HG02798 (cell line): ENCODE measurements at regions not wholly inside any gene's neighbourhood (a gene's known extent, or its start where the extent isn't known, plus 50 kb on each side); places are given as distances from the start of the nearest gene placed in this dataset.

Source experiments
- ATAC-seq: cut with Tn5 transposase; IDR thresholded peaks from one replicate; pipeline ENCODE4 v1.9.1; 2021; ENCODE audit warnings: mild to moderate bottlenecking; ENCODE audit not compliant: unreplicated experiment, poor library complexity

GRCh38 chr13:108018371-108018870 lies 196.9 kb downstream of the LIG4 start:
- no peak for ATAC-seq

- ATAC-seq, result no peak
These were observed 208.7 kb downstream of the LIG4 start for GRCh38 chr13:108006619-108007018.

GRCh38 chr13:108005231-108005630 lies 210.1 kb downstream of the LIG4 start:
- no peak for ATAC-seq

- ATAC-seq, result no peak
These were observed 211.7 kb downstream of the LIG4 start for GRCh38 chr13:108003626-108004025.

GRCh38 chr13:108000998-108001397 lies 214.3 kb downstream of the LIG4 start:
- ATAC-seq, result no peak

GRCh38 chr13:107999751-108000150 lies 215.6 kb downstream of the LIG4 start:
- no peak for ATAC-seq

- no peak for ATAC-seq
These were observed 221.2 kb downstream of the LIG4 start for GRCh38 chr13:107994137-107994536.

- no peak for ATAC-seq
These were observed 221.9 kb downstream of the LIG4 start for GRCh38 chr13:107993239-107993949.

- ATAC-seq, result no peak
These were observed 222.8 kb downstream of the LIG4 start for GRCh38 chr13:107992542-107992941.

GRCh38 chr13:107977071-107977574 lies 238.2 kb downstream of the LIG4 start:
- ATAC-seq, result no peak

- no peak for ATAC-seq
These were observed 238.7 kb downstream of the LIG4 start for GRCh38 chr13:107976628-107977027.

GRCh38 chr13:107974409-107974808 lies 240.9 kb downstream of the LIG4 start:
- ATAC-seq, result no peak

GRCh38 chr13:107969546-107969945 lies 245.8 kb downstream of the LIG4 start:
- ATAC-seq, result no peak

GRCh38 chr13:107968470-107968869 lies 246.9 kb downstream of the LIG4 start:
- no peak for ATAC-seq

- no peak for ATAC-seq
These were observed 250.9 kb downstream of the LIG4 start for GRCh38 chr13:107964395-107964794.

- no peak for ATAC-seq
These were observed 253.3 kb downstream of the LIG4 start for GRCh38 chr13:107961849-107962608.

GRCh38 chr13:107960301-107960700 lies 255.0 kb downstream of the LIG4 start:
- ATAC-seq, result no peak

- ATAC-seq, result no peak
These were observed 258.4 kb downstream of the LIG4 start for GRCh38 chr13:107956889-107957288.

GRCh38 chr13:107942030-107942617 lies 273.2 kb downstream of the LIG4 start:
- no peak for ATAC-seq

GRCh38 chr13:107941345-107942029 lies 273.8 kb downstream of the LIG4 start:
- ATAC-seq, result no peak
